Prostate gland (tissue), 2 donors: ENCODE measurements at regions not wholly inside any gene's neighbourhood (a gene's known extent, or its start where the extent isn't known, plus 50 kb on each side); places are given as distances from the start of the nearest gene placed in this dataset.

Experiments
- DNase-seq: peaks from one replicate; pipeline ENCODE4 v3.0.0-alpha.2; 2019; ENCODE audit warnings: low spot score
- H3K27ac ChIP-seq, 2 donors: fragments of 200-600 bp; sonication (generic); 2 replicates each; pipeline ENCODE4 v1.5.1; 2017 to 2019
- H3K27me3 ChIP-seq: fragments of 200-600 bp; sonication (generic); replicated peaks from 2 replicates; pipeline ENCODE4 v1.5.1; 2019; ENCODE audit not compliant: insufficient read depth
- H3K36me3 ChIP-seq, 2 donors: fragments of 200-600 bp; sonication (generic); 1 replicate in 1 of 2; 2 replicates in 1 of 2; pipeline versions ENCODE4 v1.5.1 to v1.8.1; 2017 to 2019
- H3K4me1 ChIP-seq: fragments of 200-600 bp; sonication (generic); replicated peaks from 2 replicates; pipeline ENCODE4 v1.5.1; 2019
- H3K4me3 ChIP-seq, 2 donors: fragments of 200-600 bp; sonication (generic); 2 replicates each; pipeline ENCODE4 v1.5.1; 2017 to 2019
- H3K9me3 ChIP-seq: fragments of 200-600 bp; sonication (generic); 2 replicates; pipeline ENCODE4 v1.5.1; 2017
- POLR2A ChIP-seq: fragments of 450-650 bp; IDR thresholded peaks from one replicate; pipeline ENCODE4 v1.6.1; 2016; ENCODE audit warnings: antibody characterized with exemption, mild to moderate bottlenecking
- POLR2AphosphoS5 ChIP-seq: sonication (generic); formaldehyde crosslinking; IDR thresholded peaks from one replicate; pipeline ENCODE4 v1.6.1; 2017; ENCODE audit warnings: antibody characterized with exemption
- WGBS: methylation state at CpG from one replicate; pipeline ENCODE4 v1.1.5; 2018; 5-methylcytosine and 5-hydroxymethylcytosine counted together
- intact Hi-C: fragments of 100-400 bp; cut with DNase I; formaldehyde crosslinking; loops from one replicate; pipeline ENCODE4 v1.14.2; 2022
- TF ChIP-seq, protein P1 (sequence below), 4 experiments: fragments of 200-600 bp in 2 of 4; fragments of 450-650 bp in 2 of 4; sonication (generic) in 2 of 4; IDR thresholded peaks; 1 replicate in 3 of 4; 2 replicates in 1 of 4; pipeline ENCODE4 v1.5.1; 2016 to 2019; ENCODE audit warnings: antibody characterized with exemption in 4 of 4, mild to moderate bottlenecking in 2 of 4, moderate library complexity in 2 of 4

DNA sequence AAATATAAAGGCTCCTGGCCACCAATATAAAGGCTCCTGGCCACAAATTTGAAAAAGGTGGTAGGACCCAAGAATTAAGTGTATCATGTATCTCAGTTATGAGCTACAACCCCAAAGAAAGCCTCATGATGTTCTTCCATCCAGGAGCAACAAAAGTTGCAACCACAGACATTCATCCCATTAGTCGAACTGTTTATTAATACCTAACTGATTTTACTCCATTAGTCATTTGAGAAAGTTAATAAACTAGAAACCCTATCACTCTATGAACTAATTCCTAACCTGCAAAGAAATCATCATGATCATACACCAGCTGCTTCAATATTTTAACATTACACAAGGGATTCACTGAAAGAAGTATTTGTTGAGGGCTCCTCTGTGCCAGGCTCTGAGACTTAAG is 253.2 kb upstream of the GRIP1 start:
- WGBS = 89% methylated on average over 1 of the region's 1 CpG
- intact Hi-C loops = no loop called here
- TF ChIP-seq, protein P1, sequence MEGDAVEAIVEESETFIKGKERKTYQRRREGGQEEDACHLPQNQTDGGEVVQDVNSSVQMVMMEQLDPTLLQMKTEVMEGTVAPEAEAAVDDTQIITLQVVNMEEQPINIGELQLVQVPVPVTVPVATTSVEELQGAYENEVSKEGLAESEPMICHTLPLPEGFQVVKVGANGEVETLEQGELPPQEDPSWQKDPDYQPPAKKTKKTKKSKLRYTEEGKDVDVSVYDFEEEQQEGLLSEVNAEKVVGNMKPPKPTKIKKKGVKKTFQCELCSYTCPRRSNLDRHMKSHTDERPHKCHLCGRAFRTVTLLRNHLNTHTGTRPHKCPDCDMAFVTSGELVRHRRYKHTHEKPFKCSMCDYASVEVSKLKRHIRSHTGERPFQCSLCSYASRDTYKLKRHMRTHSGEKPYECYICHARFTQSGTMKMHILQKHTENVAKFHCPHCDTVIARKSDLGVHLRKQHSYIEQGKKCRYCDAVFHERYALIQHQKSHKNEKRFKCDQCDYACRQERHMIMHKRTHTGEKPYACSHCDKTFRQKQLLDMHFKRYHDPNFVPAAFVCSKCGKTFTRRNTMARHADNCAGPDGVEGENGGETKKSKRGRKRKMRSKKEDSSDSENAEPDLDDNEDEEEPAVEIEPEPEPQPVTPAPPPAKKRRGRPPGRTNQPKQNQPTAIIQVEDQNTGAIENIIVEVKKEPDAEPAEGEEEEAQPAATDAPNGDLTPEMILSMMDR (IDR thresholded peaks at IDR 0.05) = no peak
- TF ChIP-seq POLR2AphosphoS5 (no peak), POLR2A (no peak)

DNA sequence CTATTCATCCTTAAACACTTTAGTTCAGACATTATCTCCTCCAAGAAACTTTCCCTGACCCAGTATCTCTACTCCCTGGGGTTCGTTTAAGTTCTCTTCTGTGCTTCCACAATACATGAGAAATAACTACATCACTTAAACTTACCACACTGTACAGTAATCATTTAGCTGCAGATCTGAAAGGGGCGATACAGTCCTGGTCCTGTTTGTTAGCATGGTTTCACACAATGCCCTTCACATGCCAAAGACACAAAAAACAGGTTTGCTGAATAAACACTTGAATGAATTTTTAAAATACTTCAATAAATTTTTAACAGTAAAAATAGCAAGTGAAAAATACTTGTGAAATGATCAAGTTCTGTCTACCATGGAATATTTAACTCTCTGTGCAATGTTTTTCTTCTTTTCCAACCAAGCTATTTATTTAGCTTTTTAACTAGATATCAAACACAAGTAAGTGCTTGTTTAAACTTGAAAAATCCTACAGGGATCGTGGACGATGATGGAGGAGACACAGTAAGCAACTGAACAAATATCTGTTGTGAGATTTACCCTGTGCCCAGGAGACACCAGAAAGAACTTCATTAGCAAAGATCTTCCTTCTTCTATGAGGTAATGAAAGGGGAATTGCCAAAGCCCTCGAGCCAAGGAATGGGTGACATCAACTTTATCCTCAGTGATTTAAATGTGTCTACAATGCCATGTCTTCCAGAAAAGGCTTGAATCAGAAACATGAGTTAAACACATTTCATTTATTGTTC is 255.6 kb upstream of the GRIP1 start:
- Histone ChIP-seq H3K36me3 (no peaks in the 10 kb centered on the region), H3K27me3 (no peaks in the 10 kb centered on the region), H3K4me3 (no peak overlapping the region), H3K27ac (no peak overlapping the region), H3K9me3 (no peaks in the 10 kb centered on the region), H3K4me1 (no peaks in the 10 kb centered on the region)
- 34% methylated on average over 5 of the region's 5 CpGs for WGBS
- intact Hi-C loops = no loop called here
- DNase-seq = no peak
- TF ChIP-seq POLR2A (no peak), POLR2AphosphoS5 (no peak)
- TF ChIP-seq, protein P1 (IDR thresholded peaks at IDR 0.05) = no peak

More for the DNA sequence above, 253.2 kb upstream of the GRIP1 start:
- H3K27me3 ChIP-seq = no peaks in the 10 kb centered on the region
- no peak for DNase-seq
- H3K9me3 ChIP-seq = no peaks in the 10 kb centered on the region
- no peaks in the 10 kb centered on the region for H3K4me1 ChIP-seq
- no peaks in the 10 kb centered on the region for H3K36me3 ChIP-seq
- H3K4me3 ChIP-seq = no peak overlapping the region
- no peak overlapping the region for H3K27ac ChIP-seq

DNA sequence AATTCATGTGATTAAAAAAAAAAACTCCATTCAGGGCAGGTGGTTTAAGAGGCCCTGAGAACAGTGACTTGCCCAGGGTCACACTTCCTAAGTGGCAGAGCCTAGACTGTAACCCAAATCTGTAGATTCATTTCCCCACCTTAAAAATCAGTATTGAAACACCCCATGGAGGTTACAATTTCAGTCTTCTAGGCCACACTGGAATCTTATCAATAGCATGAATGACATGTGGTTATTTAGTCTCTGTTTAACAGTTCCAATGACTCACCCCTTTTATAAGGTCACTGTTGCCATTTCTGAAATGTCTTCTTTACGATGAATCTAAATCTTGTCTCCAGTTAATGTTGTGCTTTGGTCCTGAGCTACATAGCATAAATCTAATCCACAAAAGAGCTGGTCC is 262.3 kb upstream of the GRIP1 start:
- Histone ChIP-seq H3K27me3 (no peaks in the 10 kb centered on the region), H3K27ac (no peak overlapping the region), H3K4me1 (no peaks in the 10 kb centered on the region), H3K4me3 (no peak overlapping the region), H3K9me3 (no peaks in the 10 kb centered on the region), H3K36me3 (no peaks in the 10 kb centered on the region)
- 52% methylated on average over 1 of the region's 1 CpG for WGBS
- DNase-seq = no peak
- TF ChIP-seq POLR2A (no peak), POLR2AphosphoS5 (no peak)
- TF ChIP-seq, protein P1 (IDR thresholded peaks at IDR 0.05) = no peak
- intact Hi-C loops = no loop called here

- no peak overlapping the region for H3K27ac ChIP-seq
- no peaks in the 10 kb centered on the region for H3K4me1 ChIP-seq
- 96% methylated on average over 8 of the region's 8 CpGs for WGBS
- no peaks in the 10 kb centered on the region for H3K9me3 ChIP-seq
- intact Hi-C loops = no loop called here
- H3K27me3 ChIP-seq = no peaks in the 10 kb centered on the region
- no peak for TF ChIP-seq POLR2AphosphoS5
- TF ChIP-seq POLR2A = no peak
- TF ChIP-seq, protein P1 (IDR thresholded peaks at IDR 0.05) = no peak
- H3K4me3 ChIP-seq = no peak overlapping the region
- H3K36me3 ChIP-seq = no peaks in the 10 kb centered on the region
- DNase-seq = no peak
These were observed 264.0 kb upstream of the GRIP1 start for GRCh38 chr12:66942741-66943465.
